ENCODE measurements at regions not wholly inside any gene's neighbourhood (a gene's known extent, or its start where the extent isn't known, plus 50 kb on each side); places are given as distances from the start of the nearest gene placed in this dataset.

DNA sequence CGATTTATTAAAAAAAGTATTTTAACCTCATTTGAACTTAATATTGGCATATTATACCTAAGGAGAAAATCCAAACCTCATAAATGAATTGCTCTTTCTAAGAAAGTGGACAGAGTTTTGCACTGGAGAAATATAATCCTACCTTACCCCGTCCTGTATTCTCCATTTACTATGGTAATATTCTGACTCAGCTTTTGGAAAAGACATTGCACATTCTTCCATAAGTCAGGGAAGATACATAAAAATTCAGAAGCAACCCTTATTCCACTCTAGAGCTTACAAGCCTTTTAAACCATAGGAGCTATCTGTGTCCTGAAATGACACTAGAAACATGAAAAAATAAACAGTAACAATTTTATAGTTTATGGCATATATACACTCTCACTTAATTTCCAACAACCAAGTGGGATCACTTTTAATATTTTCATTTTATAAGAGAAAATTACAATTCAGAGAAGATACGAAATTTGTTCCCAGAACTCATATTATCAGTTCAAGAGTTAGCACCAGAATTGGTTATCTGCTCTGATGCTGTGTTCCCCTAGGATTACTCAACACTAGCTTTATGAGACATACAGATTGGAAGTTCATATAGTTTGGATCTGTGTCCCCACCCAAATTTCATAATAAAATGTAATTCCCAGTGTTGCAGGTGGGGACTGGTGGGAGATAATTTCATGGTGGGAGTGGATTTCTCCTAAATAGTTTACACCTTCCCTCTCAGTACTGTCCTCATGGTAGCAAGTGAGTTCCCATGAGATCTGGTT lies 359.4 kb downstream of the ARAP2 start:
- Histone ChIP-seq H3K4me3 (ENCODE audit: low read length) (no peak overlapping the region), H3K9me3 (ENCODE audit: control insufficient read depth, insufficient read depth, low read length) (no peaks in the 10 kb centered on the region), H3K4me1 (ENCODE audit: control insufficient read depth, insufficient read depth, low read length) (no peaks in the 10 kb centered on the region), H3K36me3 (ENCODE audit: control insufficient read depth, insufficient read depth, low read length) (no peaks in the 10 kb centered on the region), H3K27me3 (ENCODE audit: control insufficient read depth, insufficient read depth, low read length) (no peaks in the 10 kb centered on the region), H3K27ac (ENCODE audit: low read length) (no peak overlapping the region)
- DNase-seq (ENCODE audit: low read depth, low spot score): no peak
- no CpG with 5 or more reads among the region's 3 CpGs for WGBS (ENCODE audit: insufficient coverage, insufficient read length)

DNA sequence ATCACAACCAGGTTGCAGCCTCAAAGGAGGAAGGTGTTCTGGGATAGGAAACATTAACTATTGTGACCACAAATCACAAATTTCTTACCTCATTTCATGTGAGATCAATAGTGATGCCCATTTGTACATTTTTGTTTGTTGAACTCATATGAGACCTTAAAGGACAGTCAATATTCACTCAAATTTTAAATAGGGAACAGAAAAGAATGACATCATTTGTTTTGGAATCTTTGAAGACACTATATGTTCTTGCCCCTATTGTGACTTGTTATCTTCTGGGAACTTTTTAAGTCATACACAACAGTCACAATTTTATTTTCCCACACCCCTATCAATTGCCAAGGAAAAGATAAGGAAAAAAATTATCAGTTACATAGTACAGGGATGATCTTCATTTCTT lies 346.5 kb downstream of the ARAP2 start:
- Histone ChIP-seq H3K27me3 (ENCODE audit: control insufficient read depth, insufficient read depth, low read length) (no peaks in the 10 kb centered on the region), H3K9me3 (ENCODE audit: control insufficient read depth, insufficient read depth, low read length) (no peaks in the 10 kb centered on the region), H3K36me3 (ENCODE audit: control insufficient read depth, insufficient read depth, low read length) (no peaks in the 10 kb centered on the region), H3K4me3 (ENCODE audit: low read length) (no peak overlapping the region), H3K27ac (ENCODE audit: low read length) (no peak overlapping the region), H3K4me1 (ENCODE audit: control insufficient read depth, insufficient read depth, low read length) (no peaks in the 10 kb centered on the region)
- no peak for DNase-seq (ENCODE audit: low read depth, low spot score)

DNA sequence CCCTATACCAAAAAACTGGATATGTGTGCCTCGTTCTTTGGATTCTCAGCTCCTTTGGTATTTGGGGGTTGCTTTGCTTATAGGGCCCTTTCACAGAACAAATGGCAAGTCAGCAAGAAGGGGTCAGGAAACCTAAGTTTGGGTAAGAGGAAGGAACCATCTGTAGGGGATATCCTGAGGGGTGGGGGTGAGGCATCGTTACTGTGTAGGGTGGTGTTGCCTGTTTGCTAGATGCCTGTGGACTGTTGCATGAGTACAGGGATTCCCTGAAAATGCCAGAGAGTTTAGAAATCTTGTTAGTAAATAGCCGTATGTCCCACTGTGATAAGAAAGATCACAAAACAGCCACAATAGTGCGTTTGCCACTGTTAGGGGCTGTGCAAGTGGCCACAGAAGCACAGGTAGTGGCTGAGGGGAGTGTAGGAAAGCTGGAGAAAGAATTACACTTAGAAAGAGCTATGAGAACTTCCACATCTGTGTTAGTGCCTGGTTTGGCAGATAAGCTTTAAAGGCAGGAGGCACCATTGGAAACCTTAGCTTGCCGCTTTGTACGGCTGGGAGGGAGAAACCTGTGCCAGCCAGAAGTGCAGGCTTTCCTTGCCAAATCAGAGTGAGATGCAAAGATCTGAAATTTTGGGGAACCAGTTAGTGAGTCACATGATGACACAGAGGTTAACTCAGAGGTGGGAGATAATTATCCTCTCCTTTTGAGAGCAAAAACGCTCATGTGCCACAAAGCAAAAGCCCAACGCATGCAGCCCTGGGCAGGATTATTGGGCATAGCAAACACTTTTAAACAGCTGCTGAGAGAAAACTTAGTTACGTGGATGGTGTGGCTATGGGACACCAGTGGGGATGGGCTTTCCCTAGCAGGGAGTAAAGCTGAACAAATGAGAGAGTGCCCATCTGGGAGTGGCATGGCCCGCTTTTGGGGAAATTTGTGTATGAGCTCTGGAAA lies 343.7 kb downstream of the ARAP2 start:
- H3K9me3 ChIP-seq (ENCODE audit: control insufficient read depth, insufficient read depth, low read length): no peaks in the 10 kb centered on the region
- H3K4me1 ChIP-seq (ENCODE audit: control insufficient read depth, insufficient read depth, low read length): no peaks in the 10 kb centered on the region; the same call in 1 of the 2 replicates
- DNase-seq (ENCODE audit: low read depth, low spot score): no peak
- H3K27me3 ChIP-seq (ENCODE audit: control insufficient read depth, insufficient read depth, low read length): no peaks in the 10 kb centered on the region
- H3K27ac ChIP-seq (ENCODE audit: low read length): no peak overlapping the region
- no peak overlapping the region for H3K4me3 ChIP-seq (ENCODE audit: low read length)
- WGBS (ENCODE audit: insufficient coverage, insufficient read length): no CpG with 5 or more reads among the region's 10 CpGs
- no peaks in the 10 kb centered on the region for H3K36me3 ChIP-seq (ENCODE audit: control insufficient read depth, insufficient read depth, low read length)

DNA sequence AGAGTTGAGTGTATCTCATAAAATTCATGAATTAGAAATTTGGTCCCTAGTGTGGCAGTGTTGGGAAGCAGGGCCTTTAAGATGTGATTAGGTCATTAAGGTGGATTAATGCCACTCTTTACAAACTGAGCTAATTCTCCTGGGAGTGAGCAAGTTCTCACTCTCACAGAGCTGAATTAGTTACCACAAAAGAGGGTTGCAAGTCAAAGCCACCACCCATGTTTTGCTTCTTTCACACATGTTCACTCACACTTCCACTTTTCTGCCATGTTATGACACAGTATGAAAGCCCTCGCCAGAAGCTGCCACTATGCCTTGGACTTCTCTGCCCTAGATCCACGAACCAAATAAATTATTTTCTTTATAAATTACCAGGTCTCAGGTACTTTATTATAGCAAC lies 332.1 kb downstream of the ARAP2 start:
- no peak overlapping the region for H3K4me3 ChIP-seq (ENCODE audit: low read length)
- no peak for DNase-seq (ENCODE audit: low read depth, low spot score)
- no peaks in the 10 kb centered on the region for H3K4me1 ChIP-seq (ENCODE audit: control insufficient read depth, insufficient read depth, low read length)
- WGBS (ENCODE audit: insufficient coverage, insufficient read length): no CpG with 5 or more reads among the region's 2 CpGs
- H3K27ac ChIP-seq (ENCODE audit: low read length): no peak overlapping the region
- H3K9me3 ChIP-seq (ENCODE audit: control insufficient read depth, insufficient read depth, low read length): no peaks in the 10 kb centered on the region
- no peaks in the 10 kb centered on the region for H3K36me3 ChIP-seq (ENCODE audit: control insufficient read depth, insufficient read depth, low read length)
- H3K27me3 ChIP-seq (ENCODE audit: control insufficient read depth, insufficient read depth, low read length): no peaks in the 10 kb centered on the region

DNA sequence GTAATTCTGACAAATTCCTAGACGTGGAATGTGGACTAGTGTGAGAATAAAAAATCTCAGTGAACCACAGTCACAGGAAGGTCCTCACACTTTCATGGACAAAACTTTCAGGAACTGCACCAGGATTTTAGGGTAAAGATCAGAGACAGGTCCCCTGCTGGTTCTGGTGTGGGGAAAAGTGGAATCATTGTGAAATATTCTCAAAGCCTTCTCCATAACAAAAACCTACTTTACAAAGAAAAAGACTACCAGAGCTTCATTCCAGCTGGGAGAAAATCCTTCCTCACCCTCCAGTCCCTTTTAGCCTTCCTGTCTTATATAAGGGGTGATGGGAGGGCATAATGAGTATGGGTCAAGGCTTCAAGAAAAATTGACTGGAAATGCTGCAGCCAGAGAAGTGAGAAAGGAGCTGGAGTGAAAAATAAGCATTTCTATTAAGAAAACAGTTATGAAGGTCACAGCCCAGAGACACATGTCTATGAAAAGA lies 325.8 kb downstream of the ARAP2 start:
- Histone ChIP-seq H3K27ac (ENCODE audit: low read length) (no peak overlapping the region), H3K36me3 (ENCODE audit: control insufficient read depth, insufficient read depth, low read length) (no peaks in the 10 kb centered on the region)
- no CpG with 5 or more reads among the region's 1 CpG for WGBS (ENCODE audit: insufficient coverage, insufficient read length)

DNA sequence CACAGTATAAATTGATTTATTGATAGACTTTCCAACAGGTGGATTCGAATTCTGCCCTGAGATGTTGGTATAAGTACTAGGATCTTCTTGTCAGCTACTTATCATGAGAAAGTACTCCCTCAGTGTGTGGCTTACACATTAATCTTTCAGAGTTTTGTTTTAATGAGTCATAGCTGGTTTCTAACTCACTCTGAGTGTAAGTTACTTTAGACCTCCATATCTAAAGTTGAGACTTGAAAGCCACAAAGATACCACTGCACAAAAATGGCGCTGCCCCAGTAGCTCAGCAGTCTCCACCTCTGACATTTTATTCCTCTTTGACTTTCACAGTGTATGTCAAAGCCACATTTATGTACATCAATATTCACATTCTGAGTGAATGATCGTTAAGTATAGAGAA lies 318.5 kb downstream of the ARAP2 start:
- Histone ChIP-seq H3K9me3 (ENCODE audit: control insufficient read depth, insufficient read depth, low read length) (no peaks in the 10 kb centered on the region), H3K27ac (ENCODE audit: low read length) (no peak overlapping the region), H3K36me3 (ENCODE audit: control insufficient read depth, insufficient read depth, low read length) (no peaks in the 10 kb centered on the region), H3K4me1 (ENCODE audit: control insufficient read depth, insufficient read depth, low read length) (no peaks in the 10 kb centered on the region), H3K27me3 (ENCODE audit: control insufficient read depth, insufficient read depth, low read length) (no peaks in the 10 kb centered on the region), H3K4me3 (ENCODE audit: low read length) (no peak overlapping the region)
- no CpG with 5 or more reads among the region's 3 CpGs for WGBS (ENCODE audit: insufficient coverage, insufficient read length)
- DNase-seq (ENCODE audit: low read depth, low spot score): no peak

More for the DNA sequence above, 325.8 kb downstream of the ARAP2 start:
- Histone ChIP-seq H3K27me3 (ENCODE audit: control insufficient read depth, insufficient read depth, low read length) (no peaks in the 10 kb centered on the region), H3K4me1 (ENCODE audit: control insufficient read depth, insufficient read depth, low read length) (no peaks in the 10 kb centered on the region), H3K9me3 (ENCODE audit: control insufficient read depth, insufficient read depth, low read length) (no peaks in the 10 kb centered on the region), H3K4me3 (ENCODE audit: low read length) (no peak overlapping the region)
- DNase-seq (ENCODE audit: low read depth, low spot score): no peak

DNA sequence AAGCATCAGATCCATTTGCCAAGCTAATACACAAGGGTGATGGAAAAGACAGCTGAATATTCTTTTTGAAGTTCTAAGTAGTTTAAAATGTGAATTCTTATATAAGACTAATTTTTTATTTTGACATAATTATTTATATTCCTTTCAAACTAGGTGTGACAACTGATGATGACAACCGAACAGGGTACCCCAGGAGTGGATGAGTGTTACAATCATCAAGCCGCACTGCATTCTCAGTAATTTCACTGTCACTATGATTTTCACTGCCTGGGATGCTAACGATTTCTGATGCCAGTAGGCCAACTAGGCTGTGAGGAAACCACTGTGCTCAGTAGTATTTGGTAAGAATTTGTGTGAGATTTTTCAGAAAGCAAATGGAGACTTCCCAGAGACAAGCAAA lies 317.5 kb downstream of the ARAP2 start:
- H3K27ac ChIP-seq (ENCODE audit: low read length): no peak overlapping the region
- H3K4me1 ChIP-seq (ENCODE audit: control insufficient read depth, insufficient read depth, low read length): no peaks in the 10 kb centered on the region
- WGBS (ENCODE audit: insufficient coverage, insufficient read length): no CpG with 5 or more reads among the region's 3 CpGs
- no peak overlapping the region for H3K4me3 ChIP-seq (ENCODE audit: low read length)
- no peaks in the 10 kb centered on the region for H3K36me3 ChIP-seq (ENCODE audit: control insufficient read depth, insufficient read depth, low read length)
- H3K9me3 ChIP-seq (ENCODE audit: control insufficient read depth, insufficient read depth, low read length): no peaks in the 10 kb centered on the region
- no peak for DNase-seq (ENCODE audit: low read depth, low spot score)
- H3K27me3 ChIP-seq (ENCODE audit: control insufficient read depth, insufficient read depth, low read length): no peaks in the 10 kb centered on the region

DNA sequence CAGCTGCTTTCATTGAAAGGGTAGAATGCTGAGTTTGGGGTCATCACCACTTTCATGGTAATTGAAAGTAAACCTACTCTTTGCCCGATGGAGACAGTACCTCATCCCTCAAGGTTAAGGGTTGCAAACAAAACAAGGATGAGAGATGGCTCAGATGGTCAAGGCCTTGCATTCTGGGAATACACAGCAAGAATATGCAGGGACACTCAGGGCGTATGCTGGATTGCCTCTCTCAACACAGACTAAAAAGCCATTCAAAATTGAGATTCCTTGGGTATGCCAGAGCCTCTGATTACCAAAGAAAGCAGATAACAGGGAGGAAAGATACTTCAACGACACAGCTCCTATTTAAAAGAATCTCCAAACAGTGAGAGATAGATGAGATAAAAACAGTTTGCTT lies 310.4 kb downstream of the ARAP2 start:
- Histone ChIP-seq H3K4me1 (ENCODE audit: control insufficient read depth, insufficient read depth, low read length) (no peaks in the 10 kb centered on the region), H3K36me3 (ENCODE audit: control insufficient read depth, insufficient read depth, low read length) (no peaks in the 10 kb centered on the region), H3K27ac (ENCODE audit: low read length) (no peak overlapping the region), H3K27me3 (ENCODE audit: control insufficient read depth, insufficient read depth, low read length) (no peaks in the 10 kb centered on the region), H3K4me3 (ENCODE audit: low read length) (no peak overlapping the region), H3K9me3 (ENCODE audit: control insufficient read depth, insufficient read depth, low read length) (no peaks in the 10 kb centered on the region)
- DNase-seq (ENCODE audit: low read depth, low spot score): no peak
- no CpG with 5 or more reads among the region's 3 CpGs for WGBS (ENCODE audit: insufficient coverage, insufficient read length)

DNA sequence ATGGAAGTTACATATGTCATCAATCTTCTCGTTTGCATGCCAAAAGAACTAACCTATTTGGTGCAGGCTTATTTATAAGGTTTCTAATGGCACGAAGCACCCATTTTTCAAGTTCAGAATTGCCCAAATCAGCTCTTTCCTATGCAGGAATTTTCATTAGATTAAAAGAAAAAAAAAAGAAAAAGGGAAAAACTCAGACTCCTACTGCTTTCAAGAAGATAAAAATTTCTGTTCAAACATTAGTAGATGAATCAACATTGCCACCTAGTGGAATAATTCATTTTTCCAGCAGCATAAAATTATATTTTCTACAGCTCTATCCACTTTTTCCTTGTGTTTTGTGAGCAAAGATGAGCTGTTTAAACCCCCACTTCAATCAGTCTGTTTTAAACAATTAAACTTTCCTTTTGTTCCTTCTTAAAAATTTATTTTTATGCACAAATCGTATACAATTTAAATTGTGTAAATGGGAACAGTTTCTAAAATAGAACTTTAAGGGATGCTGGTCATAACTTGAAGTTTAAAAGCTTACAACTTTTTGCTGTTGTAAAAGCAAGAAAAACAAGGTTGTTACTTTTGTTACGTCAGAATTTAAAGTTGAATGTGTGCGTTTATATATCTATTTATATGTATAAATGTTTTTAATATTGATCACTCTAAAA lies 309.9 kb downstream of the ARAP2 start:
- Histone ChIP-seq H3K27ac (ENCODE audit: low read length) (no peak overlapping the region), H3K9me3 (ENCODE audit: control insufficient read depth, insufficient read depth, low read length) (no peaks in the 10 kb centered on the region), H3K36me3 (ENCODE audit: control insufficient read depth, insufficient read depth, low read length) (no peaks in the 10 kb centered on the region), H3K4me1 (ENCODE audit: control insufficient read depth, insufficient read depth, low read length) (no peaks in the 10 kb centered on the region), H3K4me3 (ENCODE audit: low read length) (no peak overlapping the region), H3K27me3 (ENCODE audit: control insufficient read depth, insufficient read depth, low read length) (no peaks in the 10 kb centered on the region)
- no peak for DNase-seq (ENCODE audit: low read depth, low spot score)
- WGBS (ENCODE audit: insufficient coverage, insufficient read length): no CpG with 5 or more reads among the region's 5 CpGs

DNA sequence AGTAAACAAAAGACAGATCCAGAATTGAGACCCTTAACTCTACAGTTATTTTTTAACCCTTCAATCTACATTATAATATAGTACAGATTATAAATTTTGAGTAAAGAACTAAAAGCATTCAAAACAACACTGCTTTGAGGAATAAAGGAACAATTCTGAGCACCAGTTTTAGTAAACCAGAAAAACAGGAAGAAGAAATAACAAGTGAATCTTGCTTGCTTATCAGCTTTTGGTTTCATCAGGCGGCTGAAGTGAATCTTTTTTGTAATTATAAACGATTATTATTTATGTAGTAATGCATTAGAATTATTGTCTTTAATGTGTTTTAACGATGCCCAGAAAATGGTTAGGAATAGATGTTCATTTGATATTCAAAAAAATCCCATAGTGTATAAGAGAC lies 305.4 kb downstream of the ARAP2 start:
- Histone ChIP-seq H3K27me3 (ENCODE audit: control insufficient read depth, insufficient read depth, low read length) (no peaks in the 10 kb centered on the region), H3K9me3 (ENCODE audit: control insufficient read depth, insufficient read depth, low read length) (no peaks in the 10 kb centered on the region), H3K36me3 (ENCODE audit: control insufficient read depth, insufficient read depth, low read length) (no peaks in the 10 kb centered on the region), H3K27ac (ENCODE audit: low read length) (no peak overlapping the region), H3K4me1 (ENCODE audit: control insufficient read depth, insufficient read depth, low read length) (no peaks in the 10 kb centered on the region), H3K4me3 (ENCODE audit: low read length) (no peak overlapping the region)
- no peak for DNase-seq (ENCODE audit: low read depth, low spot score)
- 100% methylated on average over 2 of the region's 3 CpGs for WGBS (ENCODE audit: insufficient coverage, insufficient read length)

All from iPS DF 6.9 (cell line).